Keratinocyte (primary cell): ENCODE measurements at regions not wholly inside any gene's neighbourhood (a gene's known extent, or its start where the extent isn't known, plus 50 kb on each side); places are given as distances from the start of the nearest gene placed in this dataset.

Experiments used
- EZH2 ChIP-seq: IDR thresholded peaks from one replicate; pipeline ENCODE4 v1.6.1; 2012; ENCODE audit warnings: inconsistent platforms, mild to moderate bottlenecking, low read length, moderate library complexity
- TF ChIP-seq, protein P1 (sequence below), 3 experiments: IDR thresholded peaks in 1 of 3; conservative IDR thresholded peaks in 1 of 3; optimal IDR thresholded peaks in 1 of 3; 2 replicates in 2 of 3; 3 replicates in 1 of 3; pipeline versions ENCODE3 to v1.5.1; 2011; ENCODE audit warnings: low read length in 3 of 3, mild to moderate bottlenecking in 3 of 3, moderate library complexity in 2 of 3, control low read depth in 1 of 3, inconsistent platforms in 1 of 3; ENCODE audit not compliant: insufficient read depth in 2 of 3; ENCODE audit errors: extremely low read depth in 1 of 3

DNA sequence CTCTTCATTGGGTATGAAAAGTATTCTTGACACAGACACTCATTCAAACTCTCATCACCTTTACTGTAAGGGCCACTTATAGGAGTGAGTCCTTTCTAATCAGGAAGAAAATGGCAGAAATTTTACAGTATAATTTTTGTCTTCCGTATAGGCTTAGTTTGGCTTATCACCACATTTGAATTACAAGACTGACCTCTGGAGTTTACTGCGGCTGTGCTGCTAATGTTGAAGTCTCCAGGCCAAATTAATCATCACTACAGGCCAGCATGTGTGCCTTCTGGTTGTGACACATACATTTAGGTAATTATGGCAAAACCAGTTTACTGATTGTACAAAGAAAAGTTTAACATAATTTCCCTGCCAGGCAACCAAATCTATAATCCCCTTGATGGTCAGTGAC lies 753.6 kb upstream of the GCFC2 start:
- TF ChIP-seq, protein P1, sequence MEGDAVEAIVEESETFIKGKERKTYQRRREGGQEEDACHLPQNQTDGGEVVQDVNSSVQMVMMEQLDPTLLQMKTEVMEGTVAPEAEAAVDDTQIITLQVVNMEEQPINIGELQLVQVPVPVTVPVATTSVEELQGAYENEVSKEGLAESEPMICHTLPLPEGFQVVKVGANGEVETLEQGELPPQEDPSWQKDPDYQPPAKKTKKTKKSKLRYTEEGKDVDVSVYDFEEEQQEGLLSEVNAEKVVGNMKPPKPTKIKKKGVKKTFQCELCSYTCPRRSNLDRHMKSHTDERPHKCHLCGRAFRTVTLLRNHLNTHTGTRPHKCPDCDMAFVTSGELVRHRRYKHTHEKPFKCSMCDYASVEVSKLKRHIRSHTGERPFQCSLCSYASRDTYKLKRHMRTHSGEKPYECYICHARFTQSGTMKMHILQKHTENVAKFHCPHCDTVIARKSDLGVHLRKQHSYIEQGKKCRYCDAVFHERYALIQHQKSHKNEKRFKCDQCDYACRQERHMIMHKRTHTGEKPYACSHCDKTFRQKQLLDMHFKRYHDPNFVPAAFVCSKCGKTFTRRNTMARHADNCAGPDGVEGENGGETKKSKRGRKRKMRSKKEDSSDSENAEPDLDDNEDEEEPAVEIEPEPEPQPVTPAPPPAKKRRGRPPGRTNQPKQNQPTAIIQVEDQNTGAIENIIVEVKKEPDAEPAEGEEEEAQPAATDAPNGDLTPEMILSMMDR (optimal IDR thresholded peaks at IDR 0.05 in 1 of 3, IDR thresholded peaks at IDR 0.05 in 1 of 3, conservative IDR thresholded peaks at IDR 0.05 in 1 of 3; ENCODE audit: extremely low read depth in 1 of 3, insufficient read depth in 2 of 3, low read length in 3 of 3) = no peak
- no peak for TF ChIP-seq EZH2
